ENCODE measurements at regions not wholly inside any gene's neighbourhood (a gene's known extent, or its start where the extent isn't known, plus 50 kb on each side); places are given as distances from the start of the nearest gene placed in this dataset.

DNA sequence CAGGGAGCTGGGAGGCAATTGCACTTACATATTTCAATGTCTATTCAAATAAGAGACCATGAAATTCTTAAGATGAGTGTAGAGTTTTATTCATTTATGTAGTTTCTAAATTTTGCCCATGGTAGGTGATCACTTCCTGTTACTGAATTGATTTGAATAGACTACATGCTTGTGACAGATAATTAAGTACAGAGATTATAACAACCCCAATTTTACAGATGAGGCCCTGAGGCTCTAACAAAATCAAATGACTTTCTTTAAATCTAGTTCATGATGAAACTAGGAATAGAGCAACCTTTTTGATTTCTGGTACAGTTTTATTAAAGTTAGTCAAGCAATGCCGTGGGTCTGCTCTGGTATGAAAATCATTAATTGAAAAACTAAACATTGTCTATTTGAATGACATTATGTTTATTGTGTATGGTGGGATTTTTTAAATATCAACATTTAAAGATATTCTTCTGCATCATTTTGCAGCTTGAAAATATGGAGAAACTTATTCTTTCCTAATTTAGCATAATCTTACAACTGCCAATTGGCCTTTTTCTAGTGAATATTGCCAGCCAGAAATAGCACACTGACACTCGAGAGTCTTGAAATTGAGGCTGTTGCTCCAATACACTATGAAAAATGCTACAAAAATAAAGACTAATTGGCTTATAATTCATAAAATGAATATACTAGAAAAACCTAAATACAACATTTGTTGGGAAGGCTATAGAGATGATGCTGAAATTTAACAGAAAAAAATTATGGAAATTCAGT, 308.9 kb downstream of the SLC6A15 start:
- no peak for DNase-seq (ENCODE audit: low read depth in 2 of 2)

GRCh38 chr12:84601483-84601882, 311.1 kb downstream of the SLC6A15 start:
- no peak for DNase-seq (ENCODE audit: low read depth in 2 of 2)

GRCh38 chr12:84599539-84599938, 313.1 kb downstream of the SLC6A15 start:
- no peak for DNase-seq (ENCODE audit: low read depth in 2 of 2)

DNA sequence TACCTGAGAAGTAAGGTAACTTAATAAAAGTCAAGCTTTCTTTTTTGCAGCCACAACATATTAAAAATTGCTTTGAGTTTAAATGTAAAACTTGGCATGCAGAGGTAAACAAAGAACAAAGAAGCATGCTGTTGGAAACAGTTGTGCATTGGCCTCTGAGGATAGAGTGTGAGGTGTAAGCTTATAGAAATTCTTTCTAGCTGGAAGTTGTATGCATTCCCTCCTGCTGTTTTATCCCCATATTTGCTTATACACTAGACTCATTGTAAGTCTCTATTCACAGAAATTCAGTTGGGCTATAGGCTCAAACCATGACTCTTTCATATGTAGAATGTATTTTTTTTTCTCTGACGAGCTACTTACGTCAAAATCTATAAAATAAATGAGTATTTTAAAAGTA, 316.3 kb downstream of the SLC6A15 start:
- no peak for DNase-seq (ENCODE audit: low read depth in 2 of 2)

DNA sequence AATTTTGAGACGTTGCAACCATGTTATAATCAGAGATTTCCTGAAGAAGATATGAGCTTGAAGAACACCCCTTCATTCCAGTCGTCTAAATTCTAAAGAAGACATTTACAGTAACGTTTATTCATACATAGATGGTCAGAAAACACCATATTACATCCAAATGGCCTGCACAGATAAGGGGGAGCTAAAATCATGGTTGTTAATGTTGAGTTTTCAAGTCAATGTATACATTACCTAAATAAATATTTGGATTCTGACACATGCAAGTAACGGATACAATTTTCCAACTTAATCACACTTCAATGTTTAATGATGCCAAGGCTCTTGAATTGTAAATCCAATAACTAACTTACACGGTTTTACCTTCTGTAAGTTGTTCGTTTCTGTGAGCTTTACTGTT, 318.4 kb downstream of the SLC6A15 start:
- DNase-seq (ENCODE audit: low read depth in 2 of 2): no peak

DNA sequence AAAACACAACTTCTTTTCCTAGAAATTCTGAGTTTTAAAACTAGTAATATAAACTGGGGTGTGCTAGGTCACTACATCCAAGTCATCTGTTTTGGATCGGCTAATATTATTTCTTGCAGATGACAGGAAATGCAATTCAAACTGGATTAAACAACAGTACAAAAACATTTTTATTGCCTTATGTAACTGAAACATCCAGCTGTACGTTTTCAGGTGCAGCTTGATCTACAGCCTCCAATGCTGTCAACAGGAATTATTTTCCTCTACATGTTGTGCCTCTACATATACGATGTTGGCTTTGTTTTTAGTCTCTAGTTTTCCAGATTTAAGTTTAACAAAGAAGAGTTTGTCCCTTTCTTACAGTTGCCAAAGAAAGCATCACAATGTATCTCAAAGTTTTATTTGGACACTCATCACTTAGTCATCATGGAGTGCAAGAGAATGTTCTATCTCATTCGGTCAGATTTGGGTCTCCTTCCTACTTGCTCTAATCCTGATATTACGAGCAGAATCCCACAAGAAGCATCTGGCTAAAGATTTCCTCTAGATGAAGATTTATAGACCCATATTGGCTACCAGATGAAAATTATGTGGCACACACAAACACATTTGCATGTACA, 326.7 kb downstream of the SLC6A15 start:
- DNase-seq (ENCODE audit: low read depth in 2 of 2): no peak

- no peak for DNase-seq (ENCODE audit: low read depth in 2 of 2)
Observed at GRCh38 chr12:84572196-84572595, 340.4 kb downstream of the SLC6A15 start.

DNA sequence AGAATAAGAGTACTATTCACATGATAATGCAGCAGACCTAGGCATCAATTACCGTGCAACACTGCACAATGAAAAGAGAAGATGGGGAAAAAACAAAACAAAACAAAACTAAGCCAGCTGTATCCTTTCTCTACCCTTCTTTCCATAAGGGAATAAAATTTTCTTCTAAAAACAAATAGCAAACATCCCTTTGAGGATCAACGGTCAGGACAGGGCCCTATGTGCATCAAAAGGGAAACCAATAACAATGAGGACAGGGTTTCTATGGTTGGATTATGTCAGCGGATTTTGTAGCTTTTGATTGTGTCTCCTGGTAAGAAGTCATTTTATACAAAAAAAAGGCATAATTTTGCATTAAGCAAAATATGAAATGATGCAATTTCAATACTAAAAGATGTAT, 350.3 kb downstream of the SLC6A15 start:
- no peak for DNase-seq (ENCODE audit: low read depth in 2 of 2)

DNA sequence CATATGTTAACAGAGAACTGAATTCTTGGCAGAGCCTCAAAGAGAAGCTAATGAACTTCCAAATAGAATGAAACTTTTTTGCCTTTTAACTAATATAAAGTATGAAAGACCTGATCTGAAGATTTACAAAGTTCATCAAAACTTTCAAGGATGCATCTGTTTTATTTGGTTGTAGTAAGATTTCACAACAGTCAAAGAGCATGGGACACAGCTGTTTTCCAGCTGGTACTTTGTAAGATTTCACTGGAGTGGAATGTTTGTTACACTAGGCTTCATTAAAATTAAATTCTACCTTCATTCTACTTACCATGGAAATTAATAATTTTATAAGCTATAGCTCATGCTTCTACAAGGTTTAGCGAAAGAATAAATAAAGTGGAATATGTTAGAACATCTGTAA, 351.2 kb downstream of the SLC6A15 start:
- no peak for DNase-seq (ENCODE audit: low read depth in 2 of 2)

DNA sequence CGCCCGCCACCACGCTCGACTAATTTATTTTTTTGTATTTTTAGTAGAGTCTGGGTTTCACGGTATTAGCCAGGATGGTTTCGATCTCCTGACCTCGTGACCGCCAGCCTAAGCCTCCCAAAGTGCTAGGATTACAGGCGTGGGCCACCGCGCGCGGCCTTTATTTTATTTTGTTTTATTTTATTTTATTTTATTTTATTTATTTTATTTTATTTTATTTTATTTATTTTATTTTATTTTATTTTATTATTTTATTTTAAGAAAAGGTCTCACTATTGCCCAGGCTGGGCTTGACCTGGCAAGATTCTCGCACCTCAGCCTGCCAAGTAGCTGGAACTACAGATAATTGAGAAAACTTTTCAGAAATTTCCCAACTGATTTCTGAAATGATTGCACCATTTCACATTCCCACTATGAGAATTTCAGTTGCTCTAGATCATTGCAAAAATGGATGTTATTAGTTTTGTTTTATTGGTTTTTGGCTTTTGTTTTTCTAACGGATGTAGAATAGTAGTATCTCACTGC, 358.3 kb downstream of the SLC6A15 start:
- DNase-seq (ENCODE audit: low read depth in 2 of 2): no peak

DNA sequence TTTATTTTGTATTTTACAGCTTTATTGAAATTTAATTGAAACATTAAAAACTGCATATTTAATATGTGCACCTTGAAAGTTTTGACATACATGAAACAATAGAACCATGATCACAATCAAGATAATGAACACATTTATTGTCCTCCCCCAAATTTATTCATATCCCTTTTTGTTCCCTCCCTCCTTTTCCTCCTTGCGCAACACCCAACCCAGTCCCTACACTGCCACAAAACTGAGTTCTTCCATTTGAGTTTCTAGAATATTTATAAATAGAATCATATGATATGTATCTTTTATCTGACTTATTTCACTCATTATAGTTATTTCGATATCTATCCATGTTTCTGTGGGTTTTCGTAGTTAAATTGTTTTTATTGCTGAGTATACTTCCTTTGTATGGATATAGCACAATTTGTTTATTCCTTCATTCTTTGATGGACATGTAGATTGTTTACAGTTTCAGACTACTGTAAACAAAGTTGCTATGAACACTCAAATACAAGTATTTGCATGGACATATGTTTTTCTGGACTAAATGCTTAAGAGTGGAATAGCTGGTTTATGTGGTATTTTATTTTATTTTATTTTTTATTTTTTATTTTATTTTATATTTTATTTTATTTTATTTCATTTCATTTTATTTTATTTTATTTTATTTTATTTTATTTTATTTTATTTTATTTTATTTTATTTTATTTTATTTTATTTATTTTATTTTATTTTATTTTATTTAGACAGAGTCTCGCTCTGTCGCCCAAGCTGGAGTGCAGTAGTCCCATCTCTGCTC, 359.1 kb downstream of the SLC6A15 start:
- no peak for DNase-seq (ENCODE audit: low read depth in 2 of 2)

GRCh38 chr12:84551373-84551772, 361.2 kb downstream of the SLC6A15 start:
- DNase-seq (ENCODE audit: low read depth in 2 of 2): no peak

DNA sequence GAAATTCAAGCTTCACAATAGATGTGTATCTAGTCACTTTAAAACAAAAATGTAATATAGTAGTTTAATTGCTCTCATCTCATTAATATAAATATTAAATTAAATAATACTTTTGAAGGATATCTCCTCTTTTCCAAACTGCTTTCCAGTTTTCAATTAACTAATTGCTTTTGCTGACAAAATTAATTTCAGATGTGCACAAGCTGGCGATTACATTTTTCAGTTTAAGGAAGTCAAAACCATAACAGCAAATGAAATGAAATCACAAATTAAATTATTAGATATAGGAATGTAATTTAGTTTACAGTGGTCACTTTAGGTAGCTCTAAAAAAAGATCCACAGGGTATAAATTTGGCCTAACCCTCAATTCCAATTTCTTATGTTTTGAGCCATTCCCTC, 362.1 kb downstream of the SLC6A15 start:
- no peak for DNase-seq (ENCODE audit: low read depth in 2 of 2)

- DNase-seq (ENCODE audit: low read depth in 2 of 2): no peak
Observed at GRCh38 chr12:84542289-84542688, 370.3 kb downstream of the SLC6A15 start.

DNA sequence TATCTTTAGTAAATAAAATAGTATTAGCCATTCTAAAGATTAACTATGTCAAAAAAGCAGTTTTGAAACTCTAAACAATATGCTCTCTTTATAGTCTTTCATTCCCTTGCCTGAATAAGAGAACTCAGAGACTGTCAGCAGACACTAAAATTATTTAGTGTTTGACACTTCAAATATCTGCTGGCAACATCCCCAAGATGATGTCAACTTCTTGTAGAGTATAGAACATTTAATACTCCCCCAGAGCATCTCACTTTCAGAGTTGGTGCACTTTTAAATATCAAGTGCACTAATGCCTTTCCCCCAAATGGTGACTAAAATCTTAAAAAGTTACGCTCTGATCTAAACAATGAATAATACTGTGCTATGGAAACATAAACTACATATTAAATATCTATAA, 374.9 kb downstream of the SLC6A15 start:
- DNase-seq (ENCODE audit: low read depth in 2 of 2): no peak

DNA sequence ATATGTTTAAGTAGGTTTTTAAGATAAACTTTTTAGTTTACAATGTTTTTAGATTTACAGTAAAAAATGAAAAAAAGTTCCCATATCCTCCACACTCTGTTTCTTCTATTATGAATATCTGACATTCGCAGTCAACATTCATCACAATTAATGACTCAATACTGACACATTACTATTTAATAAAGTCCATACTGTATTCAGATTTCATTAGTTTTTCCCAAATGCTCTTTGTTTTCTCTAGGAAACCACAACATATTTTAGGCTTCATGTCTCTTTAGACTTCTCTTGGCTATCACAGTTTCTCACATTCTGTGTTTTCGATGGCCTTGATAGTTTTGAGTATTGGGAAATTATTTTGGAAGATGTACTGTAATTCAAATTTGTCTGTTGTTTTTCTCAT, 399.8 kb downstream of the SLC6A15 start:
- no peak for DNase-seq (ENCODE audit: low read depth in 2 of 2)

- no peak for DNase-seq (ENCODE audit: low read depth in 2 of 2)
Observed at GRCh38 chr12:84508851-84509260, 403.7 kb downstream of the SLC6A15 start.

DNA sequence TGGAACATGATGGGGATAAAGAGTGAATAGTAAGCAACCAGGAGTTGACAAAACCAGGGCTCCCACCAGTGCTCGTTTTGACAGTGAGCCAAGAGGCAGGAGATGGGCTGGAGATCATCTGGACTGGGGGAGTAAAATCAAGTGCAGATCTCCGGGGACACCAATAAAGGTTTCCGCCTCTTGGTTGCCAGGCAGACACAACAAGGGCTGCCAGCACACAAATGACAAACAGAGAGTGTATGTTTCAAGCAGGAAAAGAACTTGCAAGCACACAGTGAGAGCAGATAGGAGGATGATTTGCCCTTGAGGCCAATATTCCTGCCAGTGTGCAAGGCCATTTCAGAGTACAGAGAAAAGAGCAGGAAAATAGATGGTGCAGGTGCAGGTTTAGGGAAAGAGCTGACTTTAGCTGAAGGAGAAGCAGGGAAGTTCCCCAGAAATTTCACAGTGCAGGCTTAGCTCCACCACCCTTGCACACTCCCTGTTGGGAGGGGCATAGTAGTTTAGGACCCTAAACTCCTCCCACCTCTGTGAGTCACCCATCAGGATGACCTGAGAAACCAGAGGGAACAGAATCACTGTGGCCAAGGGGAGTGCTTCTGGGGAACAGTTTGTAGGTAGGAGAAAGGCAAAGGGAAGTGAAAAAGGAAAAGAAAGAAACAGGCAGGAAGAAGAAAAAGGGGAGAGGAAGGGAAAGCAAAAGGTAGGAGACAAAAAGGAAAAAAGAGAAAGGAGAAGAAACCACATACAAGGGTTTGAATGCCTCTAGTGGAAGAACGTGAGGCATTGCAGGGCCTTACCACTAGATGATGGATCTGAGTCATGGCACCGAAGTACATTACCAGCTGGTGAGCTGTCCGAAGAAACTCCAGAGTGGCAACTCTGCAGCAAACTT, 404.4 kb downstream of the SLC6A15 start:
- DNase-seq (ENCODE audit: low read depth in 2 of 2): no peak

DNA sequence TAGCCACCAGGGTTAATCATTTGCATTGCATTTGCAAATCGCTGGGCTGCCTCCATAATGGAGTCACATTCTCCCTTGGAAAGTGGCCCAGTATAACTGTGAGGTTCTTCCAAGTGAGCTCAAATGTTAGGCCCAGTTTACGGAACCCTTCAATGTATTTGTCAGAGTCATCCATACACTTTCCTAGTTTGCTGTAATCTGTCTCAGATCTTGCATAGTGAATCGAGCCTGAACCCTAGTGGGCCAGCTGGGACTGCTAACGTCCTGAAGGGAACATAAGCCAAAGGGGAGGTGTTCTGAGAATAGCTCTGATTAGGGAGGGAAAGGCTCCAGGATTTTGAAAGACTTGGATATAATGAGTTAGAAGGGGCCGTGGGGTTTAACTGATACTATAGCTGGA, 406.3 kb downstream of the SLC6A15 start:
- DNase-seq (ENCODE audit: low read depth in 2 of 2): no peak

DNA sequence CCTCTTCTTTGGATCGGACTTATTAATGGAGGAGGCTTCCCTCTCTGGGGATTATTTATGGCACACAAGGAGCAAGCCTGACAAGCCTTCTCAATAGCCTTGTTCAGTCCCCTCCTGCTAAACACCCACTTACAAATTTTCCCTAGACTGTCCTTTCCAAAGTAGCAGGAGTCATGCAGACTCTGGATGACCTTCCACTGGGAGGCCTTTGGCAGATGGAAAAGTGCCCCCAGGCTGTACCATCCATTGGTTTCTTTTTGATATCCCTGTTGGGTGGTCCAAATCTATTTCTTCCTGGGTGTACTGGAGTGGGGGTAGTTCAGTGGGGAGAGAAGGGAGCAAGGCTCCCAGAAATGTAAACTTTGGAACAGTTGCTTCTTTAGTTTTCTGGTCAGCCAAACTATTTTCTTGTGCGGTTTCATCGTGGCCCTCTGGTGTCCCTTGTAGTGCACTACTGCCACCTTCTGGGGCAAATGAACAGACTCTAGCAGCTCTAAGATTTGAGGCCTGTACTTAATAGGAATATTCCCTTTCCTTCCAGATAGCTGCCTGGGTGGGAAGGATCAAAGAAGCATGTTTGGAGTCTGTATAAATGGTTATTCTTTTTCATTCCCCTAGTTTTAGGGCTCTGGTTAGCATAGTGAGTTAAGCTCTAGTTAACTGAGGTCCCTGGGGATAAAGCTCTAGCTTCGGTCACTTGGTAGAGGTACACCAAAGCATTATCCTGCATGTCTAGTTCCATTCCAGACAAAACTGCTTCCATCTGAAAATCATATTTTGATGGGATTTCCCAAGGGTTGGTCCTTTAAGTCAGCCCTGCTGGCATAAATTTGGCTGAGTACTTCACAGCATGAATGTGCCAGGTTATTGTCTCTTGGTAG, 409.5 kb downstream of the SLC6A15 start:
- peak; percentile 14 to 25 for DNase-seq (ENCODE audit: low read depth in 2 of 2)

Data from dermis microvascular lymphatic vessel endothelial cell (primary cell).